GM12865 (cell line): ENCODE measurements at regions not wholly inside any gene's neighbourhood (a gene's known extent, or its start where the extent isn't known, plus 50 kb on each side); places are given as distances from the start of the nearest gene placed in this dataset.

Experiments used
- DNase-seq: peaks from one replicate; pipeline ENCODE4 v3.0.0; 2010; ENCODE audit warnings: low read depth
- H3K4me3 ChIP-seq: 2 replicates; pipeline ENCODE4 v1.5.1; 2011; ENCODE audit warnings: mild to moderate bottlenecking, low read depth, low read length, control low read depth
- TF ChIP-seq, protein P1 (sequence below): IDR thresholded peaks from 2 replicates; pipeline ENCODE4 v1.5.1; 2011; ENCODE audit warnings: low read length, control low read depth, low read depth, inconsistent platforms; ENCODE audit not compliant: insufficient read depth; ENCODE audit errors: missing control alignments

DNA sequence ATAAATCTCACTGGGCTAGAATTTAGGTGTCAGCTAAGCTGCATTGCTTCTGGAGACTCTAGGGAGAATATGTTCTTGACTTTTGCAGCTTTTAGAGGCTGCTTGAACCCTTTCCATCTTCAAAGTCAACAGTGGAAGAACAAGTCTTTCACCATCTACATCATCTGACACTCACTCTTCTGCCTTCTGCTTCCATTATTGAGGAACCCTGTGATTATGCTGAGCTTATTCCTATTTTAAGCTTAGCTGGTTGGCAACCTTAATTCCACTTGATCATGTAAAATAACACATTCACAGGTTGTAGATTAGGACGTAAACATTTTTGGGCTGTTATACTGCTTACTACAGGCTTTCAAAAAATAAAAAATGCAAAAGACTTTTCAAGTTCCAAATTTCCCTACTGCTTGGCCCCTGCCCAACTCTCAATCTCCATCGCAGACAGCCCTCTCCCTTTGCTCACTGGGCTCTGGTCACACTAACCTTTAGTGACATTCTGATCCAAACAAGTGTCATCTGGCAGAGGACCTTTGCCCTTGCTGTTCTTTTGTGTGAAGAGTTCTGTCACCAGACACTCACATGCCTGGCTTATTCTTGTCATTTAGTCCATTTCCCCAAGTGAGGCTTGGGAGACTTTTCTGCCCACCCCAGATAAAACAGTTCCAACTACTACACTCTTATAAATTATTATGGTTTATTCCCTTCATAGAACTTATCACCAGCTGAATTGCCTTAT lies 1056.0 kb downstream of the STIM2 start:
- H3K4me3 ChIP-seq, result no peak overlapping the region
- no peak for DNase-seq
- TF ChIP-seq, protein P1, sequence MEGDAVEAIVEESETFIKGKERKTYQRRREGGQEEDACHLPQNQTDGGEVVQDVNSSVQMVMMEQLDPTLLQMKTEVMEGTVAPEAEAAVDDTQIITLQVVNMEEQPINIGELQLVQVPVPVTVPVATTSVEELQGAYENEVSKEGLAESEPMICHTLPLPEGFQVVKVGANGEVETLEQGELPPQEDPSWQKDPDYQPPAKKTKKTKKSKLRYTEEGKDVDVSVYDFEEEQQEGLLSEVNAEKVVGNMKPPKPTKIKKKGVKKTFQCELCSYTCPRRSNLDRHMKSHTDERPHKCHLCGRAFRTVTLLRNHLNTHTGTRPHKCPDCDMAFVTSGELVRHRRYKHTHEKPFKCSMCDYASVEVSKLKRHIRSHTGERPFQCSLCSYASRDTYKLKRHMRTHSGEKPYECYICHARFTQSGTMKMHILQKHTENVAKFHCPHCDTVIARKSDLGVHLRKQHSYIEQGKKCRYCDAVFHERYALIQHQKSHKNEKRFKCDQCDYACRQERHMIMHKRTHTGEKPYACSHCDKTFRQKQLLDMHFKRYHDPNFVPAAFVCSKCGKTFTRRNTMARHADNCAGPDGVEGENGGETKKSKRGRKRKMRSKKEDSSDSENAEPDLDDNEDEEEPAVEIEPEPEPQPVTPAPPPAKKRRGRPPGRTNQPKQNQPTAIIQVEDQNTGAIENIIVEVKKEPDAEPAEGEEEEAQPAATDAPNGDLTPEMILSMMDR, result no peak

DNA sequence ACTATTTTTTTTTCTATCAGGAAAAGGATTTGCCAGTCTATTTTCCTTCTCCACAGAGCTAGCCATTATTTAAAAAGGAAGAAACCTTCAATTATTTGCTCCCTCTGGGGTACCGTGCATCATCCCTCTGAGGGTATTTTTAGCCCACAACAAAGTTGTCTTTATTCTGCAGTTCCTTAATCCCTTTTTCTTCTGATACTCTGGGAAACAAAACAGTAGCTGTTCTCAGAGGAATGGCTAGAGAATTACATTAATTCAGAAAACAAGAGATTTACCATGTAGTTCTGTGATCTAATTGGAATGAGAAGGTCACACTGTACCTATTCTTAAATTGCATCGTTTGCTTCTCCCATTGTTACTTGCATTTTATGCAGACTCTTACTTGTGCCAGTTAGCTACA lies 1056.7 kb downstream of the STIM2 start:
- TF ChIP-seq, protein P1, result no peak
- H3K4me3 ChIP-seq, result no peak overlapping the region
- no peak for DNase-seq

DNA sequence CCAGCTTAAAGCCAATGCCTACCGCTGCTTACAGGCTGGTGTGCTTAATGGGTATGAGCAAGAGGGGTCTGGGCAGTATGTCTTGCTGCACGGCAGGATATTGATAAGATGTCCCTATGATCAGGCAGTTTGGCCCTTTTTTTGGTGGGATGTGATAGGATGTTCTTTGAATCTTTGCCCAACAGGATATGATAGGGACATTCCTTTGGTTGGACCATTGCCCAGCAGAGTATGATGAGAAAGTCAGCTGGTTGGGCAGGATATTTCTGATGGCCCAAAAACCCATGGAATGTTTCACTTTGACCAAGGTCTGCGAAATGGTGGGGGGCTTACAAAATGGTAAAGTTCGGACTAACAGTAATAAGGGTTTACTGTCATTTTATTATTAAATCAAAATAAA lies 1060.6 kb downstream of the STIM2 start:
- TF ChIP-seq, protein P1, result no peak
- no peak for DNase-seq

DNA sequence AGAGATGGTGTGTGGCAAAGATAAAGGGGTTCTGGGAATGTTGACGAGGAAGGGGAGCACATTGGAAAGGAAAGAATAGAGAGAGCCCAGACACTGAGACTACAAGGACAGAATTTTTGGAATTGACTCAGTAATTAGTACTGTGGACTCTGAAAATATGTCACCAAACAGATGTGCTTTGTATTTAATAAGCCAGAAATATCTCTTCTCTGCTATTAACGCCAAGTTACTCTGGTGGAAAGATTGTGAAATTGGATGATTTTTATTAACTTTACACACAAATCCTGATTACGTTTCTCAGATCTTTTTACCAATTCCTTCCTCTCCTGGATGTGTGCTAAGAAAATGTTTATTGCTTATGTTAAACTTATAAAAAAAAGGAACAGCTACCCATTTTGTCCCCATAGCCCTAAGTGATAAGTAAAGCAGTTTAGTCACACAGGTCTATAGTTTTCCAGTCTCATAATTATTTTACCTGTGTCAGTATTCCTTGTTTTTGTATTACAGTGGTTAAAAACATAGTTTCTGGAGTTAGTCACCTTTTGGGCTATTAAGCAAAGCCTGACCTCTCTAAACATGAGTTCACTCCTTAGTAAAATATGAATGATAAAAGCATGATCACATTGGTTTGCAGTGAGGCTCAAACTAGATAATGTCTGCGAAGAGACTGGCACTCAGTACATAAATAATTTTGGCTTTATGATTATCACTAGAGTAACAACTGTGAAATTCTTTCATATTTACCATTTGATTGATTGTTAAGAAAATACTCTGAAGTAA lies 1068.3 kb downstream of the STIM2 start:
- TF ChIP-seq, protein P1, result no peak
- no peak overlapping the region for H3K4me3 ChIP-seq

More for the DNA sequence above, 1060.6 kb downstream of the STIM2 start:
- no peak overlapping the region for H3K4me3 ChIP-seq

DNA sequence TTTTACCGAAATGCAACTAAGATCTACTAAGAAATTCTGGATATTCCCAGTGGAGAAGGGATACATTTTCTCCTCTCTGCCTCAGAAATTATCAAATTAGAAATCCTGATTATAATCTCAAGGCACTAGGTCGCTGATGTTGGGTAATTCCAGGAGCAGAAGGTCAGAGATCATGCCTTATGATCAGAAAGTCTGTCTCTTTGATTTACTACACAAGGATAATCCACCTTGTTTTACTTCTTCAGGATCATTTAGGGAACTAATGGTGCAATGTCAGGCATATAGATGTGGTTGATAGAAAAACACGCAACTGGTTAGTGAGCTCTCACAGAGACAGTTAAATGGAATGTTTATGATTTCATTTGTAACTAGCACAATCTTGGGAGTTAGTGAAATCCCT lies 1069.7 kb downstream of the STIM2 start:
- TF ChIP-seq, protein P1, result no peak
- no peak for DNase-seq
- no peak overlapping the region for H3K4me3 ChIP-seq

More for the DNA sequence above, 1068.3 kb downstream of the STIM2 start:
- no peak for DNase-seq

DNA sequence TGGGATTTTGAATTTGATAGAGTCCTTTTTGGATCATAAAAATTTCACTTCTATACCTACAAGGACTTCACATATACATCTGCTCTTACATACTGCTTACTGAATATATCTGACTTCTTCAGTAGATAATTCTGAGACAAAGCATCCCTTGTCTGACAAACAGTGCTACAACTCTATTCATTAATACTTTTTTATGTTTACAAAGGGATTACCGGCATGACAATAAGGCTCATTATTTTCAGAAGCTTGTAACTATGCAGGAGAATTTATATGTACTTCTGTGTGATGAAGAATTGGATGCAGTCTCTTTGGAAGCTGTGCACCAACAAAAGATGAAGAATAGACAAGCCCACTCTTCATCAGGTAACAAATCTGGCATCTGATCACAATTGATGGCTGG lies 1070.3 kb downstream of the STIM2 start:
- no peak overlapping the region for H3K4me3 ChIP-seq
- TF ChIP-seq, protein P1, result no peak
- DNase-seq, result no peak
